HUDEP-2 (cell line): ENCODE measurements at regions not wholly inside any gene's neighbourhood (a gene's known extent, or its start where the extent isn't known, plus 50 kb on each side); places are given as distances from the start of the nearest gene placed in this dataset.

Experiments used
- DNase-seq, 76 experiments: peaks; one replicate each; lab custom pipeline; 2025; ENCODE audit not compliant: unreplicated experiment in 76 of 76; lab: John Stamatoyannopoulos, UW

DNA sequence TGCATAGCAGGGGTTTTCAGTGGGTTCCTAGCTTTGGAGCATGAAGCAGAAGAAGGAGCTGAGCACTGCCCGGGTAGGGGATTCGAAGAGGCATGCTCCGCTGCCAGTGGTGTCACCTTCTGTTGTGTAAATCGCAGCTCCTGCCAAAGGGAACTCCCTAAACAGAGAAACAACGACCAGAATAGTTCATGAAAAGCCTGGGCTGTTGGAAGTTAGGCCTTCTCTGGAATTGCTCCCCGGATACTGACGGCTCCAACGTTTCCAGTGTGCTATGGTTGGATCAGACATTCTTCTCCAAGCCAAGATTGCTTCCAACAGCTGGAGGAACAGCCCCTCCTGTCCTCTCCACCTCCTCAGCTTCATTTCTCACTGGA is 546.0 kb upstream of the FZD8 start:
- DNase-seq = no peak

DNA sequence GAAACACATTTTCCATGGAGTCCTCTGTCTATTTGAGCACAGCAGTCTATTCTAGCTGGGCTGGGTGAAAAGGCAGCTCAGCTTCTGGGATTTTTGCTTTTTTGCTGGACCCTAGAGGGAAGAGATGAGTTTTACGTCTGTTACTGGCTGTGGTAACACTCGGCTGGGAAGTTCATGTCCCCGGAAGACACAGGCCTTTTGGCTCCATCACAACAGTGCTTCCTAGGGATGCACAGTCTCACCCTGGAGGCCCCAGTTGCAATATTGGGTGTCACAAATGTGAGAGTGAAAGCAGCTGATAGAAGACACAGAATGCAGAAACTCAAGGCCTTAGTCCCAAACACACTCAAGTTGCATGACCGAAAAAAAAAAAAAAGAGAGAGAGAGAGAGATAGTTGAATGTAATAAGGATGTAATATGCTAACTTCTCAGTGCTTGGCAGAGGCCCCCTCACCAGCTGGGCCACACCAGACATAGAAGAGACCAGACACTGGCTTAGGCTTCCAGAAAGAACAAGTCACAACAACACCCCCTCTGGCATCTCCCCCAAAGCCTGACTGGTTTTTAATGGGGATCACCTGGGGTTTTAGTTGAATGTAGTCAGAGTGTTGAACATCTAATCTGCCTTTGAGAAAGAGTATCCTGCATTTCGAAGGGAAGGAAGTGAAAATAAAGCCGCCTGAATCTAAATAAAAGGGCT is 545.4 kb upstream of the FZD8 start:
- DNase-seq = no peak

DNA sequence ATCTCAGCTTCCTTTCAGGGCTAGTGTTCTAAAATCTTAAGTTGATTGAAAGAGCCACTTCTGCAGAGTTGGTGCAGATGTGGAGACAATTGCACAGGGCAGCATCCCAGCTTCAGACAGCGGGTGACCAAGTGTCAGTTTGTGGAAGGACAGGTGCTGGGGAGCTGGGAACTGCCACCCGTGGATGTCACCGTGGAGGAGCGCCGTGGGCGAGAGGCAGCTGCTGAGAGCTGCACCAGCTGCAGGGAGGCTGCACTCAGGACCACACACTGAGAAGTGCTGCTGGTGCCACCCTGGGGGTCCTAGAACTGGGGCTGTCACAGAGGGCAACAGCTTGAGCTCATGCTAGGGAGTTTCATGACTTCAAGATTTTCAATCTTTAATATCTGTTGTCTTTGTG is 543.0 kb upstream of the FZD8 start:
- DNase-seq = no peak

DNA sequence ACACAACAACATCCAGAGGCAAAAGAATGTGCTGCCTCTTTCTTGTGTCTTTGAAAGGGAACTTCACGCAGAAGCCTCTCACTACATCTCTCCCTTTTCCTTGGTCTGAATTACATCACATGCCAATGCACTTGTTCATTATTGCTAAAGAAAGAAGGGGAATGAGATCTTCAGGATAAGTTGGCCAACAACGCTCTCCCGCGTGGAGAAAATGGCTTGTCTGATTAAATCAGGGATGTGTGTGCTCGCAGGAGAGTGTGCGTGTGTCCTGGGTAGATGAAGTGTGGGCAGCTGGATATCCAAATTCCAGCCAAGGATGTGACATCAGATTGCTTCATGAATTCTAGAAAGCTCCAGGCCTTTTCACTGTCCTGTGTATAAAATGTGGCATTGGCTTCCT is 541.6 kb upstream of the FZD8 start:
- DNase-seq = no peak

DNA sequence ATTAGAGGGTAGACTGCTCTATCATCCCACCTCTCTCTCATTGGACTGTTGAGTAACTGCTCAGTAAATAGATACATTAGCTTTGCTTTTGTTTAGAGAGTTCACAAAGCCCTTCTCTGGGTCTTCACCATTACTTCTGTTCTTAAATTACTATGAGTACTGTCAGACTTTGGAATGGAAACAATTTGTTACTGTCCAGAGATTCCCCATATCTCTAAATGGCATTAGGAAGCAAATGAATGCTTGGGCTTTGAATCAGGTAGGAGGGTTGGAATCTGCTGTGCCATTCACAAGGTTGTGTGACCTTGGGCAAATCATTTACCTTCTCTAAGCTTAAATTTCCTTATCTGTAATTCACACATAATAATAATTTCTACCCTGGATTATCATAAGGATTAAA is 541.0 kb upstream of the FZD8 start:
- DNase-seq = no peak

DNA sequence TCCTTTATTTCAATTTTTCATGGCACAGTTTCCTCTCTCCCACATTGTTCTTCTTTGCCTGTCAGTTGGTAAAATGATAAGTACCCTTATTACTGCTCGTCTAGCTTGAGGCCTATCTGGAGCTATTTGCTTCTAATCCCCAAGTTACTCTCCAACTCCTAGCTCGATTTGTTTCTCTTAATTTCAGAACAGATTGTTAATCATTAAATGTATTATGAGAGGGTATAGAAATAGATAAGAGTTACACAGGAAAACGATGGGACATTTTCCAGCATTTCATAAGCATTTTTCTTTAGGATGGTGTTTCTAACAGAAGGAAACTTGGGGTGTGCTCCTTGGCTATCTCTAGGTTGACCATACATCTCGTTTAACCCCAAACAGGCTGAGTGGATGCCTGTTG is 540.5 kb upstream of the FZD8 start:
- no peak for DNase-seq

DNA sequence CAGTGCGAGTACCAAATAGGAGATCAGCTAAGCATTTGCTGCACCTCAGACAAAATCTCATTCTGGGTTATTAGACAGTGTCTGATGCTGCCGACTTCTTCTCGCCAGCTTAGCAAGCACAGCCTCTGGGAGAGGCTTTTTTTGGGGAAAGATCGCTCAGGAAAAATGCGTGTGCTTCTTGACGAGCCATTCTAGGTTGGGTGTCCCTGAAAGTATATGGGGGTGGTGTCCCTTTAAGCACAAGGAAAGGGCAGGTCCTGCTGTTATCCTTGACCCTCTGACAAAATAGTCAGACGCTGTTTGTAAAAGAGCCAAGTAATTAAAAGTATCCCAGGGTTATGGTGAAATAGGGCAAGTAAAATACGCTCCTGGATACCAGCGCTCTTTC is 540.1 kb upstream of the FZD8 start:
- DNase-seq = no peak

DNA sequence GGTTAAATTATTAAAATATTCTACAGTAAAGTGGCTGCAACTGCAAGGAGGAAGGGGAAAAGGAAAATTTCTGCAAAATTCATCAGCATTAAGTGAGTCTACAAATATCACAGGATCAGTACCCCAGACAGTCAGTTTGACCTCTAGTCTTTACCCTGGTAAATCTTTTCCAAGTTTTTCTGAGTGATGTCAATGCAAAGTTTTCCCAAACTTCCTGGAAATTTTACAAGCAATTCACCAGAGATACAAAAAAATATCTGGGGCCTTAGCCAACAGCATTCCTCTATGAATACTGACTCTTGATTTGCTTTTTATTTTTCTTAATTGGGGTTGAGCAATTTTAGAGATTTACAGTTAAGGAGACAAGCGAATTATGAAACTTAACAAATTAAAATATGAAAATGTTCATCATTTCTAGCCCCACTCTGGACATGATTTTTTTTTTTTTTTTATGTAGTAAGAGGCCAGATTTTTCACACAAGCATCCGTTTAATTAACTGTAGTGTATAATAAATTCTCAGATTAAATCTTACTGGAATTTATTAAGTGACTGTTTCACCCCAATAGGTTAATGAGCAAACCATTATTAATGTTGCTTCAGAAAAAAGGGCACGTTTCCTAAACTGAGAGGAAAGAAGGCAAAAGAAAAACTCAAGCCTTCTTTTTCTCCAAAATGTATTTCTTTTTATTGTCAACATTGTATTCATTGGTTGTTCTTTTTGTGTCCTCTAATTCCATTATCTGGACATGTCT is 539.5 kb upstream of the FZD8 start:
- no peak for DNase-seq

DNA sequence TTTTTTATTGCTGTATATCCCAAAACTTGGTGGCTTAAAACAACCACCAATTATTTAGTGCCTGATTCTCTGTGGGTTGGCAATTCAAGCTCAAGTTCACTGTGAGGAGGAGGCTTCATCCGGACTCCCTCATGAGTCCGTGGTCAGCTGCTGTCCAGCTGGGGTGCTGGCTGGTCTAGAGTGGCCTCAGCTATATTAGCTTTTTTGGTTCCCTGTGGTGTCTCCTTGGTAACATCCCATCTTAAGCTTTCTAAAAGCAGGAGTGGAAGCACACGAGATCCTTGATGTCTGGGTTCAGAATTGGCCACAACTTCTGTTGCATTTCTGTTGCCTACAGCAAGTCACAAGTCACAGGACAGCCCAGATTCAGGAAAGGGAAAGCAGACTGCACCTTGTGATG is 536.5 kb upstream of the FZD8 start:
- no peak for DNase-seq

DNA sequence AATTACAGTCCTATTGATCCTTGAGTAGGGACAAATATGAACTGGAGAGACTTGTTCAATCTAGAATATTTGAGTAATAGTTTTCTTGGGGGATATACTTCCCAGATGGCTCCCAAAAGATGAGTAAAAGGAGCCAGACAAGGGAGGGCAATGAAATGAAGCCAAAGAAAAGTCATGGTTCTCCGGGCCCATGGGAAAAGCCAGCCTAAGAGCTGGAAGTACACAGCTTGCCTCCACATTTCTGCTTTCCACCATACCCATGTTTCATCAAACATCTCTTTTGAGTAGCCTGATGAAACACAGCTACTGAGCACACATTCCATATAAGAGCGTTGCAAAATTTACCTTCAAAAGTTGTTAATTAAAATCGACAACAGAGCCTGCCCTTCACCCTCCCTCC is 535.0 kb upstream of the FZD8 start:
- DNase-seq = no peak

DNA sequence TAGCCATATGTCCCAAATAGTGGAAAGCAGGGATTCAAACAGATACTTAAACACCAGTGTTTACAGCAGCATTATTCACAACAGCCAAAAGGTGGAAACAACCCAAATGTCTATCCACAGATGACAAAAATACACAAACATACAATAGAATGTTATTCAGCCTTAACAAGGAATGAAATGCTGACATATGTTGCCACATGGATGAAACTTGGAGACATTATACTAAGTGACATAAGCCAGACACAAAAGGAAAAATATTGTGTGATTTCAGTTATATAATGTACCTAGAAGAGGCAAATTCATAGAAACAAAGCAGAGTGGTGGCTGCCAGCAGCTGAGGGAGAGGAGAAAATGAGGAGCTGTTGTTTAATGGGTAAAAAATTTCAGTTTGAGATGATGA is 533.9 kb upstream of the FZD8 start:
- DNase-seq = no peak

DNA sequence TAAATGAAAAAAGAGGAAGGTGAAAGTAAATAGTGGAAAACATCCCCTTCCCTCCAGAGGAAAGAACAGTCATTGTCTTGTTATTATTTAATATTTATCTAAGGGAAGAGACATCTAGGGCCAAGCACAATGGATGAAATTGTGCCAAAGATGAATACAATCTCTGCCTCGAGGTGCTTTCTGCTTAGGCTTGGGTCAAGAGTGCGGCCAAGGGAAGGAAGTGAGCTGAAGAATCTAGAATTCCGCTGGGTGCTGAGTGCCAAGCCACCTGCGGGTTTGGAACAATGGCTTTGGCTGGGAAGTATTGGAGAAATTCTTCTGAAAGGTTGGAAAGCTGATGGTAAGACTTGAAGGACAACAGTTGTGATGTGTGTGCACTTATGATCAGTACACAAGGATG is 531.3 kb upstream of the FZD8 start:
- DNase-seq = no peak

DNA sequence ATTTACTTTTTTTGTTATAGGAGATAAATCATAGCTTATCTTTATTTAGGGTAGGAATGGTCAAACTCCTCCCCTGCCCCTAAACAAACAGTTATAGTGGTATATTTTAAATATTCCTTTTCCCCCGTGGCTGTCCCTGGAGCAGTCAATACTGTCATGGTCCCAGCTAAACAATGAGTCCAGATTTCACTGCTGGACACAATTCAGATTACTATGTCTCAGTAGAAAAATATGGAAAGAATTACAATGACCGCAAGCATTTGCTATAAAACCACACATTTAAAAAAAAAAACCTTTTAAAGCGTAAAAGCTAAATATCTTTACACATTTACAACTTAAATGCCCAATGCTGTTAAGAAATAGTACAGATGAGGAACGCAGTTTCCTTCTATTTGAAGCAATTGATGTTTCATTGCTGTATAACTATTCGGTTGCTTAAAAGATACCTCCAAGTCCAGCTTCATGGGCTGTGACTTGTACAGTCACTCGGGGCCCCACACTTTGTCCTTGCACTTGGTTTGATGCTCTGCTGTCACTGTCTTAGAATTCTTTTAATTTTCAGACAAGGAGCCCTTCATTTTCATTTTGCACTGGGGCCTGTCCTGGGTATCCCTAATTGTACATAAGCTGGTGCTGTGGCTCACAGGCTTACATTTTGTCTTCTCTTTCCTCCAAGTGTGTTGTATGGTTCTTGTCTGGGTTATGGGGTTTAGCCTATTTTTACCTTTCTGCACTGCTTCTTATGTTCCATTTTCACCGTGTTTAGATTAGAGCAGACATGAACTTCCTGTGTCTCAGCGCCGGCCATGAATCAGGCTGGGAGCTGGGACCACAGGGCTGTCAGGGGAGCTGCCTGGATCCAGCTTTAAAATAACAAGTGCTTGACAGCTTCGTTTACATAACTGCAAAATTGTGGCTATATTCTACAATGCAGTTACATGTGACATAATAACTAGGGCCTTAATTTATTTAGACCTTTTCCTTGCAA is 530.2 kb upstream of the FZD8 start:
- DNase-seq = no peak

DNA sequence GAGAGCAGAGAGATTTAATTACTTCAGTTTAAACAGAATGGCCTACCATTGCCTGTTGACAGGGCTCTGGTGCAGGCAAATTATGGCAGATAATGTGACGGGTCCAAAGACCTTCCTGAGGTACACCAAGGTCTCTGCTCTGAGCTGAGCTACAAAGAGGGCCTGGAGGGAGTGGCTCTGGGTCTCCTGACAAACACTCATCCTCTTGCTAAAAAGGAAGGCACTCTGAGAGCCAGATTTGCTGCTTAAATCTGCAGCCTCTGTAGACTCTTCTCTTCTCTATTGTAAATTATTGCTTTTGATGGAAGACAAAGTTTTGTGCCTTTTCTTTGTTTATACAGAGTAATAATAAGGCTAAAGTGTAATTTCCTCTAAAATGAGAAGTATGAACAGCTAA is 529.5 kb upstream of the FZD8 start:
- no peak for DNase-seq

DNA sequence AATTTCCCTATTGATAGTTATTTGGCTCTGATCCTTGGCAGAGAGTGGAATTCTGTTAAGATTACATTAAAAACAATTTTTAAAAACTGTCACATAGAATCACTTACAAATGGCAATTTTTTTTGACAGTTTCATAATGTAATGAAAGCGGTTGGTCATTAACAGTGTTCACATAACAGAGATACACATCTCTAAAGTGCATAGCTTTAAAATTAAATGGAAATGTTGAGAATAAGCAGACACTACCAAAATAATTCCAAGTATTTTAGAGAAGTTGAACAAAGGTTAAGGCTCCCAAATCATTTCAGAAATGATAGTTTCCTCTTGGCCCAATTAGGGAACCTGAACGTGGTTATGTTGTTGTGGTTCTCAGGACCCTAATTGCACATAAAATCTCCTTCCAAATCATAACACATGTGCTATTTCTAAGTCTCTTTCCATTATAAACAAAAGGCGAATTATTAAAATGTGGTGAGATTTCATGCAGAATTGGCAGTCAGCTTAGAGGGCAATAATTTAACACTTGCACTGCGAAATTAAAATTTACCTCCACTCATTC is 528.9 kb upstream of the FZD8 start:
- DNase-seq = no peak

DNA sequence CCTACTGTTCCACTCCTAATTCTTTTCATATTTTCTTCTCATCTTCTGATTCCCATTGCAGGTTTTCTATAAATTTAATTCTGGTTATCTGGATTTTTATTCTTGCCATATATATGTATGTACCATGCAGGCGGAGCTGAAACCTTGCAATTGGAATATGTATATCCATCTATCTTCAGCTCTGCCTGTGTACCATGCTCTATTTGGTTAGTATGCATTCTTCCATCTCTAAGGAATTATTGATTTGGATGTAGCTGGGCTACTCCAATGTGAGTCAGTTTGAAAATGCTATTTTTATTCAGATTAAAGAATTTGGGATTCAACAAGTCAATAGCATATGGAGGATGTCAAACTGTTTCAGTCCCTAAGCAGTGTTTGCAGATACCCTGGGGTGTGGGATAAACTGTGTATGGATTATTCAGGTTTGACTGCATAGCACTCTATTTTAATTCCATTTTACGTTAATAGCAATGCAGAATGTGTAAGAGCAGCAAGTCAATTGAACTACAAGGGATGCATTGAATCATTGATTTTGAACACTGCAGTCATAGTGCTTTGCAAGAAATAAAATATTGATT is 528.1 kb upstream of the FZD8 start:
- DNase-seq = no peak

DNA sequence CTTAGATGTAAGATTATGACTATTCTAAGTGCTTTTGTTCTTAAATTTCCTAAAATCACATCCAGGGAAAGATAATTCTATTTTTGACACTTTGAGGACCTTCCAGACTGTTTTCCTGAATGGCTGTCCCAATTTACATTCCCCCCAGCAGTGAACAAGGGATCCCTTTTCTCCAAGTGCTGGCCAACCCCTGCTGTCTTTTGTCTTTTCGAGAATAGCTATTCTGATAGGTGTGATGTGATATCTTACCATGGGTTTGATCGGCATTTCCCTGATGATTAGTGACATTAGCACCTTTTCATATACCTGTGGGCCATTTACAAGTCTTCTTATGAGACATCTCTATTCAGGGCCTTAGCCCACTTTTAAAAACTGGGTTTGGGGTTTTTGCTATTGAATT is 526.7 kb upstream of the FZD8 start:
- no peak for DNase-seq

DNA sequence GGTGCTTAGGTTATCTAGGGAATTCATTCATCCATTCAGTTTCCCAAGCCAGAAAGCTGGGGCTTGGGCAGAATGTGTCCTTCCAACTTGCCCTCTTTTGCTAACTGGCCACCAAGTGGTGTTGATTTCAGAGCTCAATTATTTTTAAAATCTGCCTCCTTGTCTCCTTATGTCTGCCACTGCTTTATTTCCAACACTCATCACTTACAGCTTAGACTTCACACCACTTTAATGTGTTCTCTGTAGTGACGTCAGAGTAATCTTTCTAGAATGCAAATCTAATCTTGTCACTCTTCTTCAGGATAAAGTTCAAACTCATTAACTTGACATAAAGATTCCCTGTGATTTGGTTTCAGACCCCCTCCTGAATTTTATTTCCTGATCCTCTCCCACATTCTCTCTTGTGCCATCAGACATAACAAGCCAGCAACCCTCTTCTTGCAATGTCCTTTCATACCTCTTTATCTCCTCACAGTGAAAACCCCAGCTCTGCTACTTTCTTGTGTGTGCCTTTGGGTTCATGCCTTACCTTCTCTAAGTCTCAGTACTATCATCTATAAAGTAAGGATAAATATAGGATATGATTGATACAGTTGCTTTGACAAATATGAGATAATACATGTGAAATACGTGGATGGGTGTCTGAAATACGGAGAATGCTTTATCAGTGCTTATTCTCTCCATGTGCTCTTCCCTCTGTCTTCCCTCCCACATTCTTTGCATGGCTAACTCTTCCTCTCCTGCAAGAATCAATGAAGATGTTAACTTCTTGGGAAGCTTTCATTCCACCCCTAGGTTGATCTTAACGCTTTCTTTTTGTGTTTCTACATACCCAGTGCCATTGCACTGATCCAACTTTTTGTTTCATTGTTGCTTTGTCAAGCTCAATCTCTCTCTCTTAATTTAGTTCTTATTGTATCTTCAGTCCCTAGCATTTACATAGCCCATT is 522.7 kb upstream of the FZD8 start:
- no peak for DNase-seq

DNA sequence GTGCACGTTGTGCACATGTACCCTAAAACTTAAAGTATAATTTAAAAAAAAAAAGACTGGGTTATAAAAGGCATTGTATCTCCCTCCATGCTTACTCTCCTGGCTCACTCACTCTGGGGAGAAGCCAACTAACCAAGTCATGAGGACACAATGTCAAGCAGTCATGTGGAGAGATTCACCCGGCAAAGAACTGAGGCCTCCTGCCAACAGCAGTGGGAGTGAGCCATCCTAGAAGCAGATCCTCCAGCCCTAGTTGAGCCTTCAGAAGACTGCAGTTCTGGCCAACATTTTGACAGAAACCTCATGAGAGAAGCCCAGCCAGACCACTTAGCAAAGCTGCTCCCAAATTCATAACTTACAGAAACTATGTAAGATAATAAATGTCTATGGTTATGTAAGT is 521.7 kb upstream of the FZD8 start:
- no peak for DNase-seq

DNA sequence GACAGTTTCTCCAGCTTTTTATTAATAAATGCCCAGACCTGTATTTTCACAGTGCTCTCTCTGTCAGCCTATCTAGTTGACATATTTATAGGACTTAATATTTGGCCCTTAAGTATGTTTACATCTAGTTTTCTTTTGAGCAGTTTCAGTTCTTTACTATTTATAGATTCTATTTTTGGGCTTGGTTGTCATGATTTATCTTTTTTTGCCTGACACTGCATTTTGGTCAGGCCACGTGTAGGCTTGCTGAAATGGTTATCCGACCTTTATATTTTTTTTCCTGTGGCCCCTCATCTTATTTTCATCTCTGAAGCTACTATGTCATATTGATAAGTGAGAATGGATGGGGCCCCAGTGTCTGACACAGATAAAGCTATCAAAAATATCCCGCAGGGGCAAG is 515.4 kb upstream of the FZD8 start:
- DNase-seq = no peak
